IMR-90 (cell line): ENCODE measurements at regions not wholly inside any gene's neighbourhood (a gene's known extent, or its start where the extent isn't known, plus 50 kb on each side); places are given as distances from the start of the nearest gene placed in this dataset.

ENCODE experiments used
- ATAC-seq: fragments of 200-7000 bp; cut with Tn5 transposase; 2 replicates; pipeline ENCODE4 v1.9.1; 2020; ENCODE audit warnings: low read depth, mild to moderate bottlenecking, moderate library complexity
- BruUV-seq: library from RNA; stranded (reverse); fragments of 400-500 nt; replicated peaks from 2 replicates; lab custom pipeline; 2021; lab: Mats Ljungman, UMichigan
- CTCF ChIA-PET: fragments of 300-600 bp; formaldehyde crosslinking; extraction: SDS; loops from one replicate; lab custom pipeline; 2021; ENCODE audit warnings: antibody characterized with exemption; lab: Yijun Ruan, JAX
- POLR2A ChIA-PET: fragments of 300-600 bp; sonication (Branson Sonifier 250); formaldehyde crosslinking; loops from one replicate; lab custom pipeline; 2022; ENCODE audit warnings: antibody characterized with exemption; ENCODE audit not compliant: unreplicated experiment; lab: Charles Lee
- DNase-seq: peaks from one replicate; pipeline ENCODE4 v3.0.0; 2013
- H2AFZ ChIP-seq: replicated peaks from 2 replicates; pipeline ENCODE3; 2013; ENCODE audit warnings: low read length, mild to moderate bottlenecking; ENCODE audit not compliant: poor library complexity
- H2AK5ac ChIP-seq: 2 replicates; pipeline ENCODE4 v1.6.1; 2013; ENCODE audit warnings: low read depth, low read length, inconsistent platforms
- H2AK9ac ChIP-seq: replicated peaks from 2 replicates; pipeline ENCODE3; 2013; ENCODE audit warnings: mild to moderate bottlenecking, low read depth, low read length, moderate library complexity; ENCODE audit not compliant: poor library complexity
- H2BK120ac ChIP-seq: 2 replicates; pipeline ENCODE4 v1.6.1; 2013; ENCODE audit warnings: low read depth, low read length, inconsistent platforms
- H2BK15ac ChIP-seq: 3 replicates; pipeline ENCODE4 v1.6.1; 2013; ENCODE audit warnings: low read depth, low read length, inconsistent platforms
- H2BK20ac ChIP-seq: 2 replicates; pipeline ENCODE4 v1.6.1; 2013; ENCODE audit warnings: low read depth, mild to moderate bottlenecking, inconsistent platforms, low read length, moderate library complexity
- H2BK5ac ChIP-seq: 2 replicates; pipeline ENCODE4 v1.6.1; 2013; ENCODE audit warnings: mild to moderate bottlenecking, low read depth, low read length, inconsistent platforms; ENCODE audit not compliant: poor library complexity, severe bottlenecking
- H3K14ac ChIP-seq: replicated peaks from 2 replicates; pipeline ENCODE4 v1.6.1; 2013; ENCODE audit warnings: low read depth, low read length, inconsistent platforms
- H3K18ac ChIP-seq: 2 replicates; pipeline ENCODE4 v1.6.1; 2013; ENCODE audit warnings: low read depth, low read length, control low read depth
- H3K23ac ChIP-seq: 2 replicates; pipeline ENCODE4 v1.6.1; 2013; ENCODE audit warnings: low read depth, low read length, inconsistent platforms
- H3K27ac ChIP-seq: 2 replicates; pipeline ENCODE4 v1.5.1; 2013; ENCODE audit warnings: mild to moderate bottlenecking, control low read depth, low read length; ENCODE audit not compliant: insufficient read depth
- H3K27me3 ChIP-seq: 2 replicates; pipeline ENCODE4 v1.6.1; 2013; ENCODE audit warnings: low read length; ENCODE audit not compliant: control insufficient read depth, insufficient read depth
- H3K36me3 ChIP-seq: 2 replicates; pipeline ENCODE4 v1.6.1; 2013; ENCODE audit warnings: low read length, mixed read lengths; ENCODE audit not compliant: control insufficient read depth, insufficient read depth
- H3K4ac ChIP-seq: 2 replicates; pipeline ENCODE4 v1.6.1; 2013; ENCODE audit warnings: low read depth, low read length, inconsistent platforms
- H3K4me1 ChIP-seq: 2 replicates; pipeline ENCODE4 v1.6.1; 2013; ENCODE audit warnings: low read length, mixed read lengths; ENCODE audit not compliant: control insufficient read depth, insufficient read depth
- H3K4me2 ChIP-seq: 2 replicates; pipeline ENCODE4 v1.6.1; 2013; ENCODE audit warnings: low read depth, mild to moderate bottlenecking, control low read depth, low read length, moderate library complexity
- H3K4me3 ChIP-seq: 2 replicates; pipeline ENCODE4 v1.5.1; 2013; ENCODE audit warnings: low read depth, mild to moderate bottlenecking, control low read depth, low read length, moderate library complexity; ENCODE audit not compliant: insufficient read depth
- H3K56ac ChIP-seq: 2 replicates; pipeline ENCODE4 v1.6.1; 2013; ENCODE audit warnings: low read length, inconsistent platforms; ENCODE audit not compliant: insufficient read depth; ENCODE audit errors: extremely low read depth
- H3K79me1 ChIP-seq, 2 experiments: 2 replicates each; pipeline ENCODE4 v1.6.1; 2013; ENCODE audit warnings: low read length in 2 of 2, inconsistent platforms in 1 of 2, low read depth in 1 of 2
- H3K9ac ChIP-seq: 2 replicates; pipeline ENCODE4 v1.6.1; 2013; ENCODE audit warnings: low read depth, low read length, control low read depth
- H3K9me1 ChIP-seq: 2 replicates; pipeline ENCODE4 v1.6.1; 2013; ENCODE audit warnings: low read length, inconsistent platforms; ENCODE audit not compliant: insufficient read depth
- H3K9me3 ChIP-seq: 2 replicates; pipeline ENCODE4 v1.6.1; 2013; ENCODE audit warnings: low read length; ENCODE audit not compliant: control insufficient read depth, insufficient read depth
- H4K20me1 ChIP-seq: 2 replicates; pipeline ENCODE4 v1.6.1; 2013; ENCODE audit warnings: low read length, inconsistent platforms; ENCODE audit not compliant: insufficient read depth
- H4K5ac ChIP-seq: 2 replicates; pipeline ENCODE4 v1.6.1; 2013; ENCODE audit warnings: mild to moderate bottlenecking, low read depth, low read length, control low read depth
- H4K8ac ChIP-seq, 2 experiments: 2 replicates each; pipeline ENCODE4 v1.6.1; 2013; ENCODE audit warnings: low read depth in 2 of 2, low read length in 2 of 2, control low read depth in 1 of 2, inconsistent platforms in 1 of 2
- H4K91ac ChIP-seq: 2 replicates; pipeline ENCODE4 v1.6.1; 2013; ENCODE audit warnings: low read depth, low read length, inconsistent platforms; ENCODE audit not compliant: insufficient read depth
- BHLHE40 ChIP-seq: fragments of 150-350 bp; IDR thresholded peaks from 2 replicates; pipeline ENCODE4 v1.6.1; 2016; ENCODE audit warnings: mild to moderate bottlenecking, low read depth, low read length
- CEBPB ChIP-seq: IDR thresholded peaks from 2 replicates; pipeline ENCODE4 v1.6.1; 2012; ENCODE audit warnings: low read depth, low read length, improper control_type of control experiment
- CHD1 ChIP-seq: IDR thresholded peaks from 2 replicates; pipeline ENCODE4 v1.6.1; 2012; ENCODE audit warnings: low read depth, low read length, improper control_type of control experiment
- FOS ChIP-seq: fragments of 150-350 bp; IDR thresholded peaks from 2 replicates; pipeline ENCODE4 v1.6.1; 2016; ENCODE audit warnings: low read depth, low read length
- MAFK ChIP-seq: IDR thresholded peaks from 2 replicates; pipeline ENCODE4 v1.6.1; 2012; ENCODE audit warnings: low read depth, low read length, improper control_type of control experiment
- MAZ ChIP-seq: IDR thresholded peaks from 2 replicates; pipeline ENCODE4 v1.6.1; 2012; ENCODE audit warnings: low read depth, mild to moderate bottlenecking, low read length, improper control_type of control experiment, moderate library complexity, borderline replicate concordance
- MXI1 ChIP-seq: IDR thresholded peaks from 2 replicates; pipeline ENCODE4 v1.6.1; 2012; ENCODE audit warnings: low read depth, mild to moderate bottlenecking, low read length, moderate library complexity, borderline replicate concordance
- NFE2L2 ChIP-seq: fragments of 150-350 bp; IDR thresholded peaks from 2 replicates; pipeline ENCODE4 v1.6.1; 2016; ENCODE audit warnings: low read depth, mild to moderate bottlenecking, low read length
- RAD21 ChIP-seq: IDR thresholded peaks from 2 replicates; pipeline ENCODE4 v1.6.1; 2012; ENCODE audit warnings: low read length, improper control_type of control experiment
- RFX5 ChIP-seq: IDR thresholded peaks from 2 replicates; pipeline ENCODE4 v1.8.0; 2012; ENCODE audit warnings: low read depth, mild to moderate bottlenecking, low read length, moderate library complexity
- SMC3 ChIP-seq: fragments of 150-350 bp; IDR thresholded peaks from 2 replicates; pipeline ENCODE4 v1.6.1; 2016; ENCODE audit warnings: low read depth, mild to moderate bottlenecking, antibody characterized with exemption, low read length, moderate library complexity
- dilution Hi-C: fragments of 300-500 bp; cut with HindIII; formaldehyde crosslinking; loops from one replicate; pipeline ENCODE4 v1.14.3; 2018; ENCODE audit warnings: low sequenced_read_pairs; ENCODE audit not compliant: unreplicated experiment
- in situ Hi-C: fragments of 300-500 bp; cut with MboI; formaldehyde crosslinking; loops from 3 replicates; pipeline ENCODE4 v1.14.3; 2019; ENCODE audit warnings: low sequenced_read_pairs, inconsistent platforms, mixed read lengths
- intact Hi-C: fragments of 100-400 bp; cut with micrococcal nuclease; formaldehyde crosslinking; loops from 2 replicates; pipeline ENCODE4 v1.10.0; 2022
- TF ChIP-seq, protein P1 (sequence below): fragments of 150-350 bp; IDR thresholded peaks from 2 replicates; pipeline ENCODE4 v1.6.1; 2017; ENCODE audit warnings: mild to moderate bottlenecking, antibody characterized with exemption, low read length, low read depth
- TF ChIP-seq, protein P2 (sequence below): fragments of 150-350 bp; IDR thresholded peaks from 2 replicates; pipeline ENCODE4 v1.6.1; 2016; ENCODE audit warnings: low read depth, mild to moderate bottlenecking, low read length, moderate library complexity, borderline replicate concordance
- TF ChIP-seq, protein P3 (sequence below): conservative IDR thresholded peaks from 2 replicates; pipeline ENCODE4 v1.5.1; 2012; ENCODE audit warnings: mild to moderate bottlenecking, low read depth, low read length, improper control_type of control experiment

DNA sequence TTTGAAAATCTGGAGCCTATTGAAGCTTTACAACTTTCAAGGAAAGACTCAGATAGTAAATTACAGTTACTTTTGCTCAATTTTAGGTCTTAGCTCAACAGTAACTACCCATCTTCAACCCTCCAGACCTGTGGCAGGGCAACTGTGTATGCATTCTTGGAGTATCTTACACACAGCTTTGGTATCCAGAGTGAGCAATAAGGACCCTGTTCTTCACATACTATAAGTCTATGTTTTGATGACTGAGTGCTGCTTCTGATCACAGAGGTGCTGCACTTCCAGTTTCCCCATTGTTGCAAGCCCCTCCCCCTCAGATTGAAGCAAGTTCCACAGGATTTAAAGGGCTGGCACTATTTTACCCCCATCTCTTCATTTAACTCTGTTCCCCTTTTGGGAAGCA is 737.4 kb upstream of the GRAMD2B start:
- H2AK5ac ChIP-seq, result no peak overlapping the region
- no peak overlapping the region for H3K23ac ChIP-seq
- no peaks in the 10 kb centered on the region for H3K79me1 ChIP-seq
- H3K36me3 ChIP-seq, result no peaks in the 10 kb centered on the region
- DNase-seq (peak; percentile 49), ATAC-seq (peak; percentile 83)
- intact Hi-C loops (no loop called here), dilution Hi-C loops (no loop called here), in situ Hi-C loops (no loop called here)
- H3K4me2 ChIP-seq, result no peak overlapping the region
- H3K4me3 ChIP-seq, result no peak overlapping the region
- H3K9me3 ChIP-seq, result no peaks in the 10 kb centered on the region
- H2BK120ac ChIP-seq, result no peak overlapping the region
- H3K27ac ChIP-seq, result no peak overlapping the region
- no peak overlapping the region for H2AK9ac ChIP-seq
- H3K56ac ChIP-seq, result no peak overlapping the region
- H3K27me3 ChIP-seq, result no peaks in the 10 kb centered on the region
- H4K5ac ChIP-seq, result no peak overlapping the region
- H2BK5ac ChIP-seq, result no peak overlapping the region
- no peak overlapping the region for H3K9ac ChIP-seq
- H4K91ac ChIP-seq, result no peak overlapping the region
- no peak overlapping the region for H3K18ac ChIP-seq
- H3K4ac ChIP-seq, result no peak overlapping the region
- H3K4me1 ChIP-seq, result 0 out of 2 replicates have a peak, but pooled peaks cover 2% of the 10 kb centered on the region
- no peaks in the 10 kb centered on the region for H3K9me1 ChIP-seq
- peak overlapping the region; percentile 48; the same call in 2 of the 3 replicates for H2BK15ac ChIP-seq
- no peak overlapping the region for H2BK20ac ChIP-seq
- H4K8ac ChIP-seq, result no peak overlapping the region
- H3K14ac ChIP-seq, result no peak overlapping the region
- ChIA-PET POLR2A (interaction anchor here (0.6 kb wide), 1 partner anchor 11 kb away, joined by 3 read pairs; no protein-coding TSS in a partner anchor), CTCF (interaction anchor here (0.7 to 1.1 kb wide), 2 partner anchors 11 to 1012 kb away, joined by 3 to 4 read pairs; no protein-coding TSS in a partner anchor)
- TF ChIP-seq NFE2L2 (no peak), FOS (no peak), RAD21 (no peak), CEBPB (no peak), MAZ (no peak), SMC3 (no peak), MAFK (no peak), RFX5 (no peak), BHLHE40 (no peak), MXI1 (no peak), CHD1 (no peak)
- TF ChIP-seq, protein P1, sequence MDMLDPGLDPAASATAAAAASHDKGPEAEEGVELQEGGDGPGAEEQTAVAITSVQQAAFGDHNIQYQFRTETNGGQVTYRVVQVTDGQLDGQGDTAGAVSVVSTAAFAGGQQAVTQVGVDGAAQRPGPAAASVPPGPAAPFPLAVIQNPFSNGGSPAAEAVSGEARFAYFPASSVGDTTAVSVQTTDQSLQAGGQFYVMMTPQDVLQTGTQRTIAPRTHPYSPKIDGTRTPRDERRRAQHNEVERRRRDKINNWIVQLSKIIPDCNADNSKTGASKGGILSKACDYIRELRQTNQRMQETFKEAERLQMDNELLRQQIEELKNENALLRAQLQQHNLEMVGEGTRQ, result no peak
- TF ChIP-seq, protein P2, sequence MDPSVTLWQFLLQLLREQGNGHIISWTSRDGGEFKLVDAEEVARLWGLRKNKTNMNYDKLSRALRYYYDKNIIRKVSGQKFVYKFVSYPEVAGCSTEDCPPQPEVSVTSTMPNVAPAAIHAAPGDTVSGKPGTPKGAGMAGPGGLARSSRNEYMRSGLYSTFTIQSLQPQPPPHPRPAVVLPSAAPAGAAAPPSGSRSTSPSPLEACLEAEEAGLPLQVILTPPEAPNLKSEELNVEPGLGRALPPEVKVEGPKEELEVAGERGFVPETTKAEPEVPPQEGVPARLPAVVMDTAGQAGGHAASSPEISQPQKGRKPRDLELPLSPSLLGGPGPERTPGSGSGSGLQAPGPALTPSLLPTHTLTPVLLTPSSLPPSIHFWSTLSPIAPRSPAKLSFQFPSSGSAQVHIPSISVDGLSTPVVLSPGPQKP, result no peak
- TF ChIP-seq, protein P3, sequence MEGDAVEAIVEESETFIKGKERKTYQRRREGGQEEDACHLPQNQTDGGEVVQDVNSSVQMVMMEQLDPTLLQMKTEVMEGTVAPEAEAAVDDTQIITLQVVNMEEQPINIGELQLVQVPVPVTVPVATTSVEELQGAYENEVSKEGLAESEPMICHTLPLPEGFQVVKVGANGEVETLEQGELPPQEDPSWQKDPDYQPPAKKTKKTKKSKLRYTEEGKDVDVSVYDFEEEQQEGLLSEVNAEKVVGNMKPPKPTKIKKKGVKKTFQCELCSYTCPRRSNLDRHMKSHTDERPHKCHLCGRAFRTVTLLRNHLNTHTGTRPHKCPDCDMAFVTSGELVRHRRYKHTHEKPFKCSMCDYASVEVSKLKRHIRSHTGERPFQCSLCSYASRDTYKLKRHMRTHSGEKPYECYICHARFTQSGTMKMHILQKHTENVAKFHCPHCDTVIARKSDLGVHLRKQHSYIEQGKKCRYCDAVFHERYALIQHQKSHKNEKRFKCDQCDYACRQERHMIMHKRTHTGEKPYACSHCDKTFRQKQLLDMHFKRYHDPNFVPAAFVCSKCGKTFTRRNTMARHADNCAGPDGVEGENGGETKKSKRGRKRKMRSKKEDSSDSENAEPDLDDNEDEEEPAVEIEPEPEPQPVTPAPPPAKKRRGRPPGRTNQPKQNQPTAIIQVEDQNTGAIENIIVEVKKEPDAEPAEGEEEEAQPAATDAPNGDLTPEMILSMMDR, result no peak
- peak overlapping the region; percentile 34 for H2AFZ ChIP-seq
- H4K20me1 ChIP-seq, result no peaks in the 10 kb centered on the region
- no TSS peak for BruUV-seq
